Muscle layer of duodenum (tissue), 2 donors: ENCODE measurements at regions not wholly inside any gene's neighbourhood (a gene's known extent, or its start where the extent isn't known, plus 50 kb on each side); places are given as distances from the start of the nearest gene placed in this dataset.

Source experiments
- H3K27ac ChIP-seq: one replicate; pipeline ENCODE4 v1.7.0; 2013; ENCODE audit warnings: mild to moderate bottlenecking, low read length
- H3K27me3 ChIP-seq: one replicate; pipeline ENCODE4 v1.7.0; 2013; ENCODE audit warnings: low read depth, mild to moderate bottlenecking, control low read depth, low read length
- H3K36me3 ChIP-seq, 2 donors: one replicate each; pipeline ENCODE4 v1.7.0; 2013; ENCODE audit warnings: low read length in 2 of 2, control low read depth in 1 of 2, mild to moderate bottlenecking in 1 of 2; ENCODE audit not compliant: insufficient read depth in 2 of 2, control insufficient read depth in 1 of 2
- H3K4me1 ChIP-seq, 2 donors: one replicate each; pipeline ENCODE4 v1.7.0; 2013; ENCODE audit warnings: low read length in 2 of 2, mild to moderate bottlenecking in 2 of 2, control low read depth in 1 of 2, moderate library complexity in 1 of 2; ENCODE audit not compliant: insufficient read depth in 2 of 2, control insufficient read depth in 1 of 2
- H3K4me3 ChIP-seq, 2 donors: one replicate each; pipeline ENCODE4 v1.7.0; 2013; ENCODE audit warnings: low read length in 2 of 2, low read depth in 1 of 2, mild to moderate bottlenecking in 1 of 2
- H3K9me3 ChIP-seq, 2 donors: one replicate each; pipeline ENCODE4 v1.7.0; 2013; ENCODE audit warnings: low read length in 2 of 2, control low read depth in 1 of 2, mild to moderate bottlenecking in 1 of 2; ENCODE audit not compliant: control insufficient read depth in 1 of 2
- donor health status: healthy.

DNA sequence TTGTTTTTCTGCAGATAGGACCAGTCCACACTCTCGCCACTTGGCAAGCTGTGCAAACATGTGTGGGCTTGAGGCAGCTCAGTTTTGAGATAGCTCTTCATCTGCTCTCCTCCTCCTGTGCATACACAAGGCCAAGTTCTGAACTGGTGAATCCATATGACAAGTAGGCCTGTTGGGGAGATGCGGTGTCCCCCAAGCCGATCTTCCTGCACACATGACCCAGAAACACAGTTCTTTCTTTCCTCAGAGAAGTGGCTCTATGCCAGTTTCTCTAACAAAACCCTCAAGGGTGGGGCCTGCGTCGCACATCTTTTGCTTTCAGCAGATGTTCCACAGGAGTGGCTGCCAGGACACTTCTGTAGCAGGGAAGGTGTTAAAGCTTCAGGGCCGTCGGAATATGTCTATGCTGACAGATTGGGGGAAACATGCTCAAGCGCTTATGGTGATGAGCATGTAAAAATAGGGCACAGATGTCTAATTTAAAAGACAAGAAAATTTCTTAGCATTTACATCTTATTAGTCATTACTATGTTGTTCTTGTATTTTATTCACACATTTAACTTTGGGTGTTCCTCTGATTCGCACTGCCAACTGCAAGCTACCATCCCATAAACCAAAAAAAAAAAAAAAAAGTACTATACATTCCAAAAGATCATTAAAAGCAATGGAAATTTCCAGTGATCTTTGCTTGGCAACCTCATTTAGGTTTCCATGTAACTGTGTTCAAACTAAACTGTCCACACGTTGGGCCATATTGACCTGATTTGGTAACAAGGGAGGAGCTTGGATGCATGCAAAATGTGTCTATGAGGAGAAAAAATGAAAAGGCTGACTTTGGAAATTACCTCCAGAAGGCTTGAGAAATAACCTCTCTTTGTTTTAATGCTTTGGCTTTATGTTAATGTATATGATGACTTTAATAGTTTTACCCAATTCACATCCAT lies 1055.5 kb upstream of the KLHL29 start:
- Histone ChIP-seq H3K27ac (no peak overlapping the region), H3K4me3 (no peak overlapping the region), H3K9me3 (peaks cover 0 to 6% of the 10 kb centered on the region in 2 donors), H3K36me3 (no peaks in the 10 kb centered on the region), H3K4me1 (no peaks in the 10 kb centered on the region), H3K27me3 (no peaks in the 10 kb centered on the region)

DNA sequence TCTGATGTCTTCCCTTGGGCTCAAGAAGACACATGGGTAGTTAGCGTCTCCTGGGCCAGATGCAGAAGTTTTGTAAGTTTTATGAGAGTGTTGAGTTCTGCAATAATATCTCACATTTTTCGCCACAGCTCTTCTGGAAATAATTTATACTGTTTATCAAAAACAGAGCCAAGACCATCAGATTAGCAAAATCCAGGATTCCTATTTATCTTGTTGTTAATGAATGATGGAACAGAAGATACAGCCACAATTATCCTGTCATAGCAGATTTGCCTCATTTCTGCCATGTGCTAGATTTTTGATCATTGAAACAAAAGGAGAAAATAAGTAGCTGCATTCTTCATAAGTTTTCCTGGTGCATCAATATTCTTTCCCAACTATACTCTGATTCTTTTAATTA lies 1048.6 kb upstream of the KLHL29 start:
- no peaks in the 10 kb centered on the region for H3K4me1 ChIP-seq
- no peak overlapping the region for H3K27ac ChIP-seq
- H3K9me3 ChIP-seq, result no peaks in the 10 kb centered on the region
- no peaks in the 10 kb centered on the region for H3K36me3 ChIP-seq
- no peak overlapping the region for H3K4me3 ChIP-seq
- H3K27me3 ChIP-seq, result no peaks in the 10 kb centered on the region

DNA sequence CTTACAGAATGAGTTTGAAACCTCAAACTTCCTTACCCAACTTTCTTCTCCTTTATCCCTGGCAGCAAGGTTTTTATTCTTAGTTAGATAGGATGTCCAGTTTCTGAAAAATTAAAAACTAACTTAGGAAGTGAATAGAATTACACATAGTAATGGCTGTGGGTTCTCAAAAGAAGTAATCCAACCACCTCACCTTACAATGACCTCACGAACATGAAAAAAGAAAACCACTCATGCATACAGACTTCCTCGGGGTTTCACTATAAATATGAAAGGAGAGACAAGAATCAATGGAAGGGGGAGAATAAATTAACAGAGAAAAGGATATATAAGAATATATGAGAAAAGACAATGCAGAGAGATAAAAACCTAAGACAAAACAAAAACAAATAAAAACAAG lies 1044.3 kb upstream of the KLHL29 start:
- Histone ChIP-seq H3K36me3 (no peaks in the 10 kb centered on the region), H3K27me3 (no peaks in the 10 kb centered on the region), H3K9me3 (no peaks in the 10 kb centered on the region), H3K27ac (no peak overlapping the region), H3K4me1 (no peaks in the 10 kb centered on the region), H3K4me3 (no peak overlapping the region)

DNA sequence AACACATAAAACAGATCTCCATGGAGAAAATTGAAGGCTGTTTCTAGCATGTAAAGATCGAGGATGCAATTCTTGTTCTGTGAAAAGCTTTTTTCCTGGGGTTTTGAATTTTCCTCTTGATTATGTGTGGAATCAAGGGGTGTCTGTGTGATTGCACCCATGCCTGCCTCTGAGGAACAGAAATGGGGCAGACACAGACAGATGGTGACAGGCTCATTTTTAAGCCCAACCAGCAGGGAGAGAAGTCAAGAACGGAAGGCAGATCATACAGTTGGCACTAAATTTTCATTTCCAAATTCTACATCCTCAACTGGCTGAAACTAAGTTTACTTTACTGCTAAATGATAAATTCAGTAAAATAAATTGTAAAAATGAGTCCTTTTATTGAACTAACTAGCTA lies 1037.7 kb upstream of the KLHL29 start:
- no peak overlapping the region for H3K27ac ChIP-seq
- H3K9me3 ChIP-seq, result no peaks in the 10 kb centered on the region
- H3K4me1 ChIP-seq, result no peaks in the 10 kb centered on the region
- H3K27me3 ChIP-seq, result no peaks in the 10 kb centered on the region
- H3K36me3 ChIP-seq, result no peaks in the 10 kb centered on the region
- H3K4me3 ChIP-seq, result no peak overlapping the region

DNA sequence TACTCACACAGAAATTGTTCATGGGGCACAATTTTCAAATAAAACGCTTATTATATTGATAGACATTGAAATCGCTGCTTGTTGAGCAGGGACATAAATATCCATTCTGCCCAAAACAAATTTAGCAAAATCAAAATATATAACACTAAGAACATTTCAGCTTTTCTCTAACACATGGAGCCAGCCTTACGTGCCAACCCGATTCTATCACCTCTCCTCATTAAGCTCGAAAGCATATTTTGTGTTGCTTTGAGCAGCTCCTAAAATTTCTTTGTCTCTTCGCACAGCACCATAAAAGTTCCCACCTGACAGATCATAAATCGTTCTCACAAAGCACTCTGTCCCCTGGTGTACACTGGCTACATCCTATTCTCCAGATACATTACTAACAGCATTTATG lies 1034.4 kb upstream of the KLHL29 start:
- H3K4me1 ChIP-seq, result no peaks in the 10 kb centered on the region
- H3K9me3 ChIP-seq, result no peaks in the 10 kb centered on the region
- H3K4me3 ChIP-seq, result no peak overlapping the region
- H3K27me3 ChIP-seq, result no peaks in the 10 kb centered on the region
- no peaks in the 10 kb centered on the region for H3K36me3 ChIP-seq
- no peak overlapping the region for H3K27ac ChIP-seq

DNA sequence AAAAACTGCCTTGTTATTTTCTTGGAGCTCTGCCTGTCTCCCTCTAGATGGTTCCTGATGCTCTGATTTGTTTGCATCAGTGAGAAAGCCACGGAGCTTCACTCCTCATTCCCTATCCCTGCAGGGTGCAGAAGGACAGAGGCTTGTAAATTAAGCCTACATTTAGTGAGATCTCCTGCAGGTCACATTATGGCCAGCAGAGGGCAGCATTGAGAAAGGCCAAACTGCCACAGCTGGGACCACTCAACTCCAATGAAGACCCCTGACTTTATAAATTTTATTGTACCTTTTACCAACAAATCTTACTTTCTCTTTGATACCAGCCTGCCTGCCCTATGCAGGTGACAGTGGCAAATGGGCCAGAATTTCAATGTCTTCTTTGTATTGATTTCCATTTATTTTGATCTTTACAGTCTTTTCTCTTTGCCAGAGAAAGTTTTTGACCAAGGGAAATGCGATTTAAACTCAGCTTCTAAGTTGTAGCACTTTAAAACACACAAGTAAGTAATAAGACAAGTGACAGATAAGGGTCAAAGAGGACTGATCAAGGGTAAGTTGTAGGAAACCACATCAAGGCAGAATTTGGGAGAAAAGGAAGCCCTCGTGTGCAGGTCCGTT lies 1029.1 kb upstream of the KLHL29 start:
- H3K9me3 ChIP-seq, result no peaks in the 10 kb centered on the region
- no peaks in the 10 kb centered on the region for H3K36me3 ChIP-seq
- H3K27me3 ChIP-seq, result no peaks in the 10 kb centered on the region
- H3K4me1 ChIP-seq, result no peaks in the 10 kb centered on the region
- H3K4me3 ChIP-seq, result no peak overlapping the region
- H3K27ac ChIP-seq, result no peak overlapping the region

DNA sequence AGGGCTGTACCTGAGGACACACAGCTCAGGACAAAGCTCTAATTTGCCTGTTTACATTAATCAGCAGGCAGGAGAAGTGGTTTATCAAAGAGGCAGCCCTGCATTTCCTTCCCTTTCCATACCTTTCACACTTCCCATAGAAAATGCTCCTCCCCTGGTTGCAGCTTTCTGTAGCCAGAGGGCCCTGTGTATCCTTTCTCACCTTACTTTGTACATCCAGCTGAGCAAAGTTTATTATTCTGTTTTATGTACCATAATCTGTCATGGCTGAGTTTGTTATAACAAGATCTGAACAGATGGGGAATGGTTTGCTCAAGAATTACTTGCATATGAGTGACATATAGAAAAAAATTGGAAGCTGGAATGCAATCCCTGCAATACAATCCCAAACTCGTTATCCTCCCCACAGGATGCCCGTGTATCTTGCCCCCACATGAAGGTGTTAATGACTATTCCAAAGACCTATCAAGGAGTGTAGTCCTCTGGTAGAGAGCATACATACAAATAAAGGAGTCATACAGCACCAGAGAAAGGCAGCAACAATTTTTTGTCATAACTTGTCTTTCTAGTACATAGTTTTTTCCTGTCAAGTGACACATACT lies 1025.8 kb upstream of the KLHL29 start:
- Histone ChIP-seq H3K36me3 (no peaks in the 10 kb centered on the region), H3K27me3 (no peaks in the 10 kb centered on the region), H3K9me3 (no peaks in the 10 kb centered on the region), H3K4me1 (no peaks in the 10 kb centered on the region), H3K27ac (no peak overlapping the region), H3K4me3 (no peak overlapping the region)

DNA sequence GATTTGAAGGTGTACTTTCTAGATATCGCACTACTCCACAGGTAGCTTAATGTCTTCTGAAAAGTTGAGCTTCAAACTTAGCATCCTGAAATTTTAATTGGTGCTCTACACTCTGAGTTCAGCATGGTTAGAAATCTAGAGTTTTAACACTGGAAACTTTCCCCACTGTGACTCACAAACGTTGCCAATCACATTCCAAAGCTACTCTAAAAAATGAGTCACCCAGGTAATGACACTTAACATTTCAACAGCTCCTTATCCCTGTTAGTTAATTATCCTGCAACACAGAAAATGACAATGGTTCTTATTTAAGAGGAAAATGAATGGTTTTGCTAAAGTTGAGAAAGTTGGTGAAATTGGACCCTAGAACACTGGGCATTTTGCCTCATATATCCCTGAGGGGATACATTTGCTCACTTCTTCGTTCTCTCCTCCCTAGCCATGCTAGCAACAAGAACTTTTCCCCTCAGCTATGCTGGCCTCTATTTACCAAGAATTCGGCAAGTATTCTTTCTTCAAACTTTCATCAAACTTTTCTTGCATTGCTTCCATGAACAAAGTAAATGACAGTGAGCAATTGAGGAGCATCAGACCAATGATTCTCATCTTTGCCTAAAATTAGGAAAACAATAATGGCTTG lies 1024.1 kb upstream of the KLHL29 start:
- Histone ChIP-seq H3K36me3 (no peaks in the 10 kb centered on the region), H3K4me1 (no peaks in the 10 kb centered on the region)

DNA sequence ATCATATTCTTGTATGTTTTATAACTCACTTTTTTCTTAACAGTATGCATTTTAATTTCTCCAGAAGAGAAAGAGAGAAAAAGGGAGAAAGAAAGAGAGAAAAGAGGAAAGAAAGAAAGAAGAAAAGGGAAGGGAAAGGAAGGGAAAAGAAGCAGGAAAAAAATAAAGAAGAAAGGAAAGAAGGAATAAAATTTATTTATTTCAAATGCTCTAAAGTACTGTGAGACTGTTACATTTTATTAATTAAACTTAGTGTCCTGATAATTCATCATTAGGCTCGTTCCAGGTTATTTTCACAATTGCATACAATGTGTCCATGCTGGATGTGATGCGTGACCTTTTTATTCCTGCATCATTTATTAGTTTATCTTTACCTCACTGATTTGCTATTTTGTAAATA lies 1023.4 kb upstream of the KLHL29 start:
- H3K36me3 ChIP-seq, result no peaks in the 10 kb centered on the region
- H3K9me3 ChIP-seq, result no peaks in the 10 kb centered on the region
- H3K27me3 ChIP-seq, result no peaks in the 10 kb centered on the region
- H3K4me3 ChIP-seq, result no peak overlapping the region
- no peaks in the 10 kb centered on the region for H3K4me1 ChIP-seq
- H3K27ac ChIP-seq, result no peak overlapping the region

More for the DNA sequence above, 1024.1 kb upstream of the KLHL29 start:
- no peaks in the 10 kb centered on the region for H3K9me3 ChIP-seq
- no peaks in the 10 kb centered on the region for H3K27me3 ChIP-seq
- no peak overlapping the region for H3K27ac ChIP-seq
- no peak overlapping the region for H3K4me3 ChIP-seq

DNA sequence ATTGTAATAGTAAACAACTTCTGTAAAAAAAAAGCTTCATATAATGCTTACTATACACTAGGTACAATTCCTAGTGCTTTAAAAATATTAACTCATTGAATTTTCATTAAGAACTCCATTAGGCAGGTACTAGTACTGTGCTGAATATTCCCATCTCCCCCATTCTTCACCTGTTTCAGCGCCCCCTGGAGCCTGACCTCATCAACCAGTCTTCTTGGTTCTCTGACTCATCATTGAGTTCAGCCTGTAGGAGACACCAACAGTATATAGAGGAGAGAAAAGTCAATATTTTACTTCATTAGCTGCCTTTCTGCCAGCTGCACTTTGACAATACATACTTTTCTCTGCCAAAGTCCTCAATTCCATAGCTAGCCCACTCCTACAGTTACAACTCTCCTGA lies 1009.9 kb upstream of the KLHL29 start:
- Histone ChIP-seq H3K27ac (no peak overlapping the region), H3K4me3 (no peak overlapping the region), H3K9me3 (no peaks in the 10 kb centered on the region), H3K27me3 (no peaks in the 10 kb centered on the region), H3K4me1 (no peaks in the 10 kb centered on the region), H3K36me3 (no peaks in the 10 kb centered on the region)

DNA sequence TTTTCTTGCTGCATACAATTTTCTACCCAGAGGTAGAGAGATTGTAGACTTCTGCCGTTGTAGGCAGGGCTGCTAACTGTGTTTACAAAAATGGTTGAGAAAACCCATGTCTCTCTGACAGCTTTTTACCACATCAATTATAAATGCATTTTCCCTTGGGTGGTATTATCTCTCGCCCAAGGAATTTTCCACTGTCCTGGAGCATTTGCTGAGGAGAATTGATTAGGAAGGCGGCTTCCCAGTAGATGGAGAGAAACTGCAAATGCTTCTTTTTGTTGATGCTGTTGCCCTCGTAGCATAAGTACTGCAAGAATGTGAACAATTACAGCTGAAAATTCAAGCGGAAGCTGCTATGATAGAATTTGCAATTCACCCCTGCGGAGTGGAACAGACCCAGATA lies 1007.7 kb upstream of the KLHL29 start:
- Histone ChIP-seq H3K27ac (no peak overlapping the region), H3K9me3 (no peaks in the 10 kb centered on the region), H3K4me3 (no peak overlapping the region), H3K27me3 (no peaks in the 10 kb centered on the region), H3K36me3 (no peaks in the 10 kb centered on the region), H3K4me1 (no peaks in the 10 kb centered on the region)
